ENCODE measurements at regions not wholly inside any gene's neighbourhood (a gene's known extent, or its start where the extent isn't known, plus 50 kb on each side); places are given as distances from the start of the nearest gene placed in this dataset. TPM values are rescaled to one million over a fixed set of nuclear protein-coding genes. Genes with fewer than 3 reads are reported as not detected.
"Not testable (repeated sequence)": the region's sequence is repeated elsewhere in the genome, so short reads cannot be mapped to it uniquely, and the experiment has no call there.

- DNase-seq = no peak
These were observed 99.7 kb upstream of the CXorf66 start for GRCh38 chrX:140064993-140065392.

GRCh38 chrX:140057001-140057411, 91.7 kb upstream of the CXorf66 start:
- DNase-seq = no peak

GRCh38 chrX:140053846-140054245, 88.5 kb upstream of the CXorf66 start:
- no peak for DNase-seq

- no peak for DNase-seq
These were observed 85.6 kb upstream of the CXorf66 start for GRCh38 chrX:140050906-140051305.

GRCh38 chrX:140040386-140040785, 75.1 kb upstream of the CXorf66 start:
- DNase-seq = no peak

GRCh38 chrX:140038842-140039241, 73.5 kb upstream of the CXorf66 start:
- no peak for DNase-seq

GRCh38 chrX:140034916-140035315, 69.6 kb upstream of the CXorf66 start:
- DNase-seq = no peak

- no peak for DNase-seq
These were observed 57.2 kb upstream of the CXorf66 start for GRCh38 chrX:140022482-140022881.

GRCh38 chrX:140019134-140019533, 53.8 kb upstream of the CXorf66 start:
- not testable (repeated sequence) for DNase-seq

Small RNAs in the stretch of these regions (small RNA-seq; reads per million reads assigned to genes)
- not detected for gene RN7SL727P (ENCODE audit: low replicate concordance)
